ENCODE measurements at regions not wholly inside any gene's neighbourhood (a gene's known extent, or its start where the extent isn't known, plus 50 kb on each side); places are given as distances from the start of the nearest gene placed in this dataset.

DNA sequence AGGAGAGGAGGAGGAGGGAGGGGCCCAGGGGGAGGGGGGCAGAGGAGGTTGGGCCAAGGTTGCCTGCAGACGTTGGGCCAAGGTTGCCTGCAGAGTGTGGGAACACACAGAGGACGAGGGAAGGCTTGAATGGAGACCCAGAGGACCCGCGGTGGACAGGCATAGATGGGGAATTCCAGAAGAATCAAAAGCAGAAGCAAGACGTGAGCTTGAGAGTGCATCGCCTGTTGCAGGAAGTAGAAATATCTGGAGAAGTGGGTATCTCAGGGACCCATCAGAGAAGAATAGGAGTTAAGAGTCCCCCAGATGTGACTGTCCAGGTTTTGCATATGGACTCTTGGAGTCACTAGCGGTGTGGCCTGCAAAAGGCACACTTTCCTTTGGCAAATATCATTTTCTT lies 670.2 kb downstream of the TBC1D22A start:
- TF ChIP-seq CTCF (IDR thresholded peaks at IDR 0.05) (no peak), TCF7L2 (IDR thresholded peaks at IDR 0.05; ENCODE audit: low read depth, low read length) (no peak), POLR2AphosphoS5 (IDR thresholded peaks at IDR 0.05; ENCODE audit: low read depth, low read length) (no peak), SIN3A (IDR thresholded peaks at IDR 0.05; ENCODE audit: borderline replicate concordance, insufficient read depth, low read depth, low read length) (no peak)
- TF ChIP-seq, protein P1, sequence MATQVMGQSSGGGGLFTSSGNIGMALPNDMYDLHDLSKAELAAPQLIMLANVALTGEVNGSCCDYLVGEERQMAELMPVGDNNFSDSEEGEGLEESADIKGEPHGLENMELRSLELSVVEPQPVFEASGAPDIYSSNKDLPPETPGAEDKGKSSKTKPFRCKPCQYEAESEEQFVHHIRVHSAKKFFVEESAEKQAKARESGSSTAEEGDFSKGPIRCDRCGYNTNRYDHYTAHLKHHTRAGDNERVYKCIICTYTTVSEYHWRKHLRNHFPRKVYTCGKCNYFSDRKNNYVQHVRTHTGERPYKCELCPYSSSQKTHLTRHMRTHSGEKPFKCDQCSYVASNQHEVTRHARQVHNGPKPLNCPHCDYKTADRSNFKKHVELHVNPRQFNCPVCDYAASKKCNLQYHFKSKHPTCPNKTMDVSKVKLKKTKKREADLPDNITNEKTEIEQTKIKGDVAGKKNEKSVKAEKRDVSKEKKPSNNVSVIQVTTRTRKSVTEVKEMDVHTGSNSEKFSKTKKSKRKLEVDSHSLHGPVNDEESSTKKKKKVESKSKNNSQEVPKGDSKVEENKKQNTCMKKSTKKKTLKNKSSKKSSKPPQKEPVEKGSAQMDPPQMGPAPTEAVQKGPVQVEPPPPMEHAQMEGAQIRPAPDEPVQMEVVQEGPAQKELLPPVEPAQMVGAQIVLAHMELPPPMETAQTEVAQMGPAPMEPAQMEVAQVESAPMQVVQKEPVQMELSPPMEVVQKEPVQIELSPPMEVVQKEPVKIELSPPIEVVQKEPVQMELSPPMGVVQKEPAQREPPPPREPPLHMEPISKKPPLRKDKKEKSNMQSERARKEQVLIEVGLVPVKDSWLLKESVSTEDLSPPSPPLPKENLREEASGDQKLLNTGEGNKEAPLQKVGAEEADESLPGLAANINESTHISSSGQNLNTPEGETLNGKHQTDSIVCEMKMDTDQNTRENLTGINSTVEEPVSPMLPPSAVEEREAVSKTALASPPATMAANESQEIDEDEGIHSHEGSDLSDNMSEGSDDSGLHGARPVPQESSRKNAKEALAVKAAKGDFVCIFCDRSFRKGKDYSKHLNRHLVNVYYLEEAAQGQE (IDR thresholded peaks at IDR 0.05; ENCODE audit: insufficient read depth in 1 of 2, low read depth in 2 of 2, low read length in 1 of 2): no peak

Measured in Panc1 (cell line).